ENCODE measurements at regions not wholly inside any gene's neighbourhood (a gene's known extent, or its start where the extent isn't known, plus 50 kb on each side); places are given as distances from the start of the nearest gene placed in this dataset.
"Not testable (repeated sequence)": the region's sequence is repeated elsewhere in the genome, so short reads cannot be mapped to it uniquely, and the experiment has no call there.

DNA sequence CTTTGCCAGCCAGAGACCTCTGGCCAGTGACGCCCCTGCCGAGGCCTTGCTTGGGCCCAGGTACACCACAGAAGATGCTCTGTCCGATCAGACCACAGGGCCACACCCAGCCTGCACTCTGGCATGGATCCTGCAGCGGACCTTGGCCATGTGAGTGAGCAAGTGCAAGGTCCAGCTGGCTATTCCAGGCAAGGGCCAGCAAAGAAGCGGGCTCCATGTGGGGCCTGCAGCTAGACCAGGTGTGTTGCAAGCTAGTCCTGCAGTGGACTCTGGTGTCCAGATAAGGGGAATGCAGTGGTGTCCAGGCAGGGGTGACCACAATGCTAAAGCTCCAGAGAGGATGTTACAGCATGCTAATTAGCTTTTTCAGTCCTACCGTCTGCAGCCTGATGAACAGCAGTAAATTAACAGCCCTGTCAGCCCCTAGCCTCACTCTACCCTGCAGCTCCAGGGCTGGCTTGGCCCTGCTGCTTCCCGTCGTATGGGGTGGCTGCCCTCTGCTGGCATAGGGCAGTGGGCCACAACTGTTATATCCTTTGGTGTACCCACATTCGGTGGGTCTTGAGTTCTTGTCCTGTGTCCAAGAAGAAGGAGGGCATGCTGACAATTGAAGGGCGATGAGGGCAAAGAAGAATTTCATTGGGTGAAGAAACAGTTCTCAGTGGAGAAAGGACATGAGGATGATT is 284.5 kb upstream of the POU5F2 start:
- DNase-seq = no peak

GRCh38 chr5:94024620-94025019 is 283.2 kb upstream of the POU5F2 start:
- no peak for DNase-seq

GRCh38 chr5:94024101-94024500 is 282.7 kb upstream of the POU5F2 start:
- no peak for DNase-seq

DNA sequence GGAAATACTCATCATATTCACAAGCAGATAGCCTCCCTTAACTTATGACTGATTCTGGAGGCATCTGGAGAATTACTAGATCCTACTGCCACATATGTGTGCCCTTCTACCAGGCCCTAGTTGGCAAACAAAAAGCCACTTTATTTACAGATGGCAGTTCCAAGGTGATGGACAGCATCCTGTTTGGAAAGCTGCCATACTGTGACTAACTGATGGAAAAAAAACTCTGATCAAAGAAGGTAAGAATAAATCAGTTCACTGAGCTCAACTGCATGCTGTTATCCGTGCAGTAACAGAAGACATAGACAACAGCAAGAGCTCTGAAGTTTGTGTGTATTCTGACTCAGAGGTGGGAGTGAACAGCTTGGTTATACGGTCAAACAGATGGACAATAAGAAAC is 279.8 kb upstream of the POU5F2 start:
- no peak for DNase-seq

- no peak for DNase-seq
Measured at GRCh38 chr5:94017579-94017978, 276.2 kb upstream of the POU5F2 start.

DNA sequence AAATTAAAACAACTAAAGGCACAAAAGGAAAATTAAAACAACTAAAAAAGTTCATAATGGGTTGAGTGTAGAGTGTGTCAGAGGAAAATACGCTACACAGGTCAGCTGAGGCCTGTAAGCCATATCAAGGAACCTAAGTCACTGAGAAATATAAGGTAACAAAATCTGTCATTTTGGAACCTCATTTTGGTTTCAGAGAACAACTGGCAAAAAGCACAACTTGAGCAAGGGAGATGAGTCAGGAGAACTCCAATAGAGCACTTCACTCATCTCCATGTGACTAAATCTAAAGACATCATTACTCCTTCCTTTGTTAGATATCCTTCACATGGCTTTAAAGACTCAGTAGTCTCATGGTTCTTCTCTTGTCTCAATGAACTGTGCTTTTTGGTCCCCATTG is 269.4 kb upstream of the POU5F2 start:
- no peak for DNase-seq

DNA sequence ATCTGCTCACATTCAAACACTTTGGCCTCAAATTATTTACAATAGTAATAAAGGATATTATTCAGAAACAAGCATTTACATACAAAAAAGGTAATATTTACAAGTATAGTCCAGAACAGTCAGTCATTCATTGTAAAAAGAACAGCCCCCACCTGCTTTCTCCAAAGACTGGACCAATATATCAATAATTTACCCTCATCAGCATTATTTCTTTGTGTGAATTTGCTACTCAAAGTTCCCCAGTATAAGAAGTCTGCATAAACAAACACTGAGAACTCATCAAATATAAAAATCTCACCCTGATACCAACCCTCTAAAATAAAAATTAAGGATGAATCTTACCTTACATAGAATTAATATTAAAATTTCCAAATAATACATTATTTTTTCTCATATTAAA is 267.8 kb upstream of the POU5F2 start:
- DNase-seq = no peak

DNA sequence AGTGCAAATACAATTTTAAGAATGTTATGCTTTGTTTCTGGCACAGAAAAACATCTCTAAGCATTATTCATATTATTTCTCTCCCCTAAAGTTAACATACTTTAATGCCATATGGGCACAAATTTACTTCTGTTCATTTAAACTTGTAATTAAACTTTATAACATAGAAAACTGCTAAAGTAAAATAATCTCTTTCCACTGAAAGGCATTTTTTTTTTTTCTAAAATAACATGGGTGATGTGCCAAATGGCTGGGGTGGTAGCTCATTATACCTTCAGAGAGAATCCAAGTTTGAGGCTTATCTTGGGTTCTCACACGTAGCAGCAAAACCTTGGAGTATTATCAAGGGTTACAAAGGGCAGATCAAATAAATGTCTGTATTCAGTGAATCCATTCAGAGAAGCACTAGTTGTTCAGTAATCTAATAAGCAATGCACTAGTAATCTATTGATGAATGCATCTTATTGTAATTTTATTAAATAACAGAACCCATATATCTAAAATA is 257.6 kb upstream of the POU5F2 start:
- no peak for DNase-seq

GRCh38 chr5:93997562-93997961 is 256.2 kb upstream of the POU5F2 start:
- DNase-seq = no peak

DNA sequence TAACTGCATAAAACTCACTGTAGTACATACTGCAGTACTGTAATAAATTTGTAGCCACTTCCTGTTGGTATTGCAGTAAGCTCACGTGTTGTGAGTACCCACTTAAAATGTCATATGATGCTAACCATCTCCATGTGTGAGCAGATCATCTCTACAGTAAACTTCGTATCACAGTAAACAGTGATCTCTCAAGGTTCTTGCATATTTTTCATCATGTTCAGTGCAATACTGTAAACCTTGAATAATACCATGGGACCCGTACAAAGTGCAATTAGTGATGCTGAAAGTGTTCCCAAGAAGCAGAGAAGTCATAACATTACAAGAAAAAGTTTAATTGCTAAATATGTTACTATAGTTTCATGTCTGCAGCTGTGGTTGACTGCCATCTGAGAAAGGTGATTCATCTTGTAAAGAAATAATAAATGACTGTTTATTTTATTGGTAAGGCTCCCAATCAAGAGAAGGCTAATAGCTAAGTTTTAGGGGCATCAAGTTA is 253.8 kb upstream of the POU5F2 start:
- peak; percentile 9 for DNase-seq

DNA sequence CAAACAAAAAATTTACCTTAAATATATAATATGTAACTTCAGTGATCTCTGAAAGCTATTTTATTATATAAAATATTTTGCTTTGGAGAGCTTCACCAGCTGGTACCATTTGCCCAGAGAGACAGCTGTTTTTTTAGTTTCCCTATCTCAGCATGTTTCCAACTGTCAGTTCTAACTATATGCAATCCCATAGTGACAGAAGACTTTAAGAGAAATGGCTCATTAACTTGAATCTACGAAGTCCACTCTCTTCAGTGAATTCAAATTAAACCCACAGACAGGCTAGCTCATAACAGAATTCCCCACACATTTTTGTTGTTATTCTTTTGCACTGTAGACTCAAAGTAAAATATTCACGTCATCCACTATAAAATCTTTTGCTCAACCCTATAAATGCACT is 251.8 kb upstream of the POU5F2 start:
- no peak for DNase-seq

DNA sequence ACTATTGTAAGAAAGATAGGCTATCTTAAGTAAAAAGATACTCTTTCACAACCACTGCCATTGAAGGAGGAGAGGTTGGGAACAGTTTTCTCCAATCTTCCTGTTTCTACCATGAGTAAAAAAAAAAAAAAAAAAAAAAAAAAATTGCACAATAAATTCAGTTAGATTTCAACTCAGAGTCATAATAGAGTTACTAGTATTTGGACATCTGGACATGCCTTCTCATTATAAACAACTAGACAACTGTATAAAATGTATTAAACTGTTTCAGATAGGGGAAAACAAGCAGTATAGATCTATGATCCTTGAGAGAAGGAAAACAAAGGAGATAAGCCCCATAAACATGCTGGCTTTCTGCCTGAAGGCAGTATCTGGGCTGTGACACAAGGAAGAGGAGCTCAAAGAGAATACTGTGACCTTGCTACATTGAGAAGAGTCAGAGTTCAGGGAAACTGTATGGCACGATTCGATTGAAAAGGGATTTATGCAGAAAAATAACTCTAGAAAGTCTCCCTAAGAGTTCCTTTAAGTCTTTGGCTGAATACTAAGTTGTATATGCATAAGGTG is 249.2 kb upstream of the POU5F2 start:
- no peak for DNase-seq

GRCh38 chr5:93985940-93986570 is 244.7 kb upstream of the POU5F2 start:
- not testable (repeated sequence) for DNase-seq

DNA sequence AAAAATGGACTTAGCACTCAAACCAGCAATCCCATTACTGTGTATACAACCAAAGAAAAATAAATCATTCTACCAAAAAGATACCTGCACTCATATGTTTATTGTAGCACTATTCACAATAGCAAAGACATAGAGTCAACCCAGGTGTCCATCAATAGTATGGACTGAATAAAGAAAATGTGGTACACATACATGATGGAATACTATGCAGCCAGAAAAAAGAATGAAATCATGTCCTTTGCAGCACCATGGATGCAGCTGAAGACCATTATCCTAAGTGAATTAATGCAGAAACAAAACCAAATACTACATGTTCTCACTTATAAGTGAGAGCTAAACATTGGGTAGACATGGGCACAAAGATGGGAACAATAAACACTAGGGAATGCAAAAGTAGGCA is 236.8 kb upstream of the POU5F2 start:
- no peak for DNase-seq

DNA sequence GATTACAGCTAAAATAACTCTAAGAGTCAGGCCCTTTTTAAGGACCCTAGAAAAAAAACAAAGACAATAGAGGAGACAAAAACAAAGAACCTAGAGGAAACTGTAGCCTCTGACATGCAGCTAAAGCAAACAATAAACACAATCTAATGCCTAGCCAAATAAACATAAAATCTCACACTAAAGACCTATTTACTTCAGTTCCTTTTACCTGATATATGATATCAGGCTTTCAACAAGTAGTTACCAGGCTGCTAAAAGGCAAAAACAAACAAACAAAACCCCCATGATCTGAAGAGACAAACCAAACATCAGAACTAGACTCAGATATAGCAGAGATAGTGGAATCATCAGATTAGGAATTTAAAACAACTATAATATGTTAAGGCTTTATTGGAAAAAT is 226.5 kb upstream of the POU5F2 start:
- DNase-seq = no peak

DNA sequence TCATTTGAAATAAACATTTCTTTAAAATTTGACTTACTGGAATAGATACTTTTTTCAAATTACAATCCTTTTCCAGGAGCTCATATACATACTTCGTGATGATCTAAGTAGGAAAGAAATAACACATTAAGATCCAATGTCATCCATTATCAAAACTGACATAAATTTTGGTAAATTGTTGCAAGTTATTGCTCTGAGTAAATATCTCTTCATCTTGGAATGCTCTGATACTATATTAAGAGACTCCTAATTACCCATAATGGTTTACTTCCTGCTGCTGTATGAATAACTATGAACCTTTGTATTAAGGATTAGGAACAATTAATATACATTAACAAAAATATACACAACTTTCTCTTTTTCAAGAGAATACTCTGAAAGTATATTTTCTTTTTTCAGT is 223.0 kb upstream of the POU5F2 start:
- no peak for DNase-seq

DNA sequence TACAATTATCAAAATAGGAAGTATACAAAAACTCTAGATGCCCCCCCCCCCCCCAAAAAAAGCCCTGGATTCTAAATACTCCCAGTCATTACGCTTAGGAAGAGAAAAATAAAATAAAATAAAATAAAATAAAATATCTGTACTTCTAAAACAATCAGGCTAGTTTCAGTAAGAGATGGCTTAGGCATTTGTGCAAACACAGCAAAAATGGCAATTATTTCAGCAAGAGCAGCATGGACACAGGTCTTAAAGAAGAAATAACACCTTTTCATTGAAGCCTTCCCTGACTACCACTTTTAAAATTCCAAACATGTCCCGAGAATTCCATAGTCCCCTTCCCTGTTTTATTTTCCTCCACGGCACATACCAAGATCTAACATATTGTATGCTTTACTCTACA is 218.6 kb upstream of the POU5F2 start:
- no peak for DNase-seq

DNA sequence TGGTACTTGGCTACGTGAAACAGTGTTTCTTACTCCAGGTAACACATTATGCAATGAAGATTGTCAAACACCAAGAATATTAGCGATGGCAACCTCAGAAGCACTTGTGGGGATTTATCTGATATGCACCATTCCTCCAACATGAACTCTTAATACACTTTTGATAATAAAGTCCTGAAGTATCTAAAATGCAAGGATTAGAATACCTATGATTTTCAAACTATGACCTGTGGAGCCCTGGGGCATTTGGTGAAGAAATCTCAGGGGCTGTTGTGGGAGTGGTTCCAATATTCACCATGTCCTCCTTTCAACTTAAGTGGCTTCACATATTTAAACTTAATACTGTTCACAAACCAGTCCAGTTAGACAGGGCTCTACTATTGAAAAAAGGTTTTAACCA is 214.6 kb upstream of the POU5F2 start:
- no peak for DNase-seq

GRCh38 chr5:93954421-93955069 is 213.1 kb upstream of the POU5F2 start:
- no peak for DNase-seq

GRCh38 chr5:93953442-93953841 is 212.0 kb upstream of the POU5F2 start:
- no peak for DNase-seq

DNA sequence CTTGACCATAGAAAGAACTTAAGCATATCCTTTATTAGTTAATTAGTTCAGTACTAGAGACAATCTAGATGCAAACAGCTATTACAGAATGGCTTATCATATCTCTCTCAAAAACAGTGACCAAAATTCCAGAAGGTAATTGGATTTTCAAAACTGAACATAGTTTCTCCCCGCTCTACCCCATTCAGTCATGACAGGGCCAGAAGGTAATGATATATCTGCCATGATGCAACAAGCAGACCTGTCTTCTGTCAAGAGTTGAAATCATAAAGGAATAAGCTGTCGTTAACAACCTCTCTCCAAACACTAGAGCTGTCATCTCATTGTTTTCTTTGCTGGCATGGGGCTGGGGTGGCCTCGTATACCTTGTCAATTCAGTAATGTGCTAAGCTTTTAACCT is 200.5 kb upstream of the POU5F2 start:
- DNase-seq = no peak

GRCh38 chr5:93933269-93933668 is 191.9 kb upstream of the POU5F2 start:
- DNase-seq = not testable (repeated sequence)

- no peak for DNase-seq
Measured at GRCh38 chr5:93930098-93930497, 188.7 kb upstream of the POU5F2 start.

DNA sequence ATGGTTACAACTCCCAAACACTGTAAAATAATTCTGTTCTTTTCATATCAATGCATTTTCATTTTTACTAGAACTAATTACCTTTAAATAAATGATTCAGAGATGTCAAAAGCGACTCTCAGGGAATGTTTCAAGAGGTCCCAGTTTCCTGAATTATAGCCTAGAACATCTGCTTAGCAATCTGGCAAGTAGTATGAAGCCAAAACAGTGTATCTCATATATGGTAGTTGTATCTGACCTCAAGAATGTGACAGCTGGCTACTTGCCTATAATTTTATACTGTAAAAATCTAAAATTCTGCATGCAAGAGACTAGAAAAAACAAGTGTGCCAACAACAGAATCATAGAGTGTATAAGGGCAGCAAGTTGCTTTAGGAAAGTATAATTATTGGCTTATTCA is 187.7 kb upstream of the POU5F2 start:
- no peak for DNase-seq
